ENCODE measurements at regions not wholly inside any gene's neighbourhood (a gene's known extent, or its start where the extent isn't known, plus 50 kb on each side); places are given as distances from the start of the nearest gene placed in this dataset.
"Not testable (repeated sequence)": the region's sequence is repeated elsewhere in the genome, so short reads cannot be mapped to it uniquely, and the experiment has no call there.

DNA sequence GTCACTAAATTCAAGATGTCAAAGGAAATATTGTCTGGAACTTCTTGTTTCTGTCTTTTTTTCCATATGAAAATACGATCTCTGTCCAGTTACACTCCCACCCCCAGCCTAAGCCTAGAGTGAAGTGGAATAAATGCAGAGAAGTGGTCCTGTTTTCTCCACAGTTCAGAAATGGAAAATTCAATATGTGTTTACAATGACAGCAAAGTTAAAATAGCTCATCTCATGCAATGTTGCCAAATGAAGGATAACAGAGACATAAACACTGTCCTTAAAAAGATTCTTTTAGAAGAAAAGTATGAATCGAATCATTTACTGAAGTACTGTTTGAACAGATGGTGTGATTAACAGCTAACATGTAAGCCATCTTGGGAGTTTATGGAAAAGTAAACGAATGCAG lies 160.8 kb upstream of the STK26 start:
- Histone ChIP-seq H3K27ac (no peak overlapping the region), H3K9ac (no peak overlapping the region), H3K4me3 (IDR thresholded peaks at IDR 0.05; ENCODE audit: insufficient read depth, low read depth, low read length) (no peak overlapping the region), H2AFZ (ENCODE audit: low read depth) (no peak overlapping the region), H3K36me3 (ENCODE audit: insufficient read depth) (no peaks in the 10 kb centered on the region), H3K4me2 (no peak overlapping the region), H3K4me1 (ENCODE audit: low read depth, poor library complexity, severe bottlenecking) (no peaks in the 10 kb centered on the region), H3K79me2 (ENCODE audit: insufficient read depth, low read depth) (no peaks in the 10 kb centered on the region), H4K20me1 (ENCODE audit: insufficient read depth) (no peaks in the 10 kb centered on the region), H3K27me3 (ENCODE audit: insufficient read depth, low read depth) (no peaks in the 10 kb centered on the region)
- TF ChIP-seq, protein P1, sequence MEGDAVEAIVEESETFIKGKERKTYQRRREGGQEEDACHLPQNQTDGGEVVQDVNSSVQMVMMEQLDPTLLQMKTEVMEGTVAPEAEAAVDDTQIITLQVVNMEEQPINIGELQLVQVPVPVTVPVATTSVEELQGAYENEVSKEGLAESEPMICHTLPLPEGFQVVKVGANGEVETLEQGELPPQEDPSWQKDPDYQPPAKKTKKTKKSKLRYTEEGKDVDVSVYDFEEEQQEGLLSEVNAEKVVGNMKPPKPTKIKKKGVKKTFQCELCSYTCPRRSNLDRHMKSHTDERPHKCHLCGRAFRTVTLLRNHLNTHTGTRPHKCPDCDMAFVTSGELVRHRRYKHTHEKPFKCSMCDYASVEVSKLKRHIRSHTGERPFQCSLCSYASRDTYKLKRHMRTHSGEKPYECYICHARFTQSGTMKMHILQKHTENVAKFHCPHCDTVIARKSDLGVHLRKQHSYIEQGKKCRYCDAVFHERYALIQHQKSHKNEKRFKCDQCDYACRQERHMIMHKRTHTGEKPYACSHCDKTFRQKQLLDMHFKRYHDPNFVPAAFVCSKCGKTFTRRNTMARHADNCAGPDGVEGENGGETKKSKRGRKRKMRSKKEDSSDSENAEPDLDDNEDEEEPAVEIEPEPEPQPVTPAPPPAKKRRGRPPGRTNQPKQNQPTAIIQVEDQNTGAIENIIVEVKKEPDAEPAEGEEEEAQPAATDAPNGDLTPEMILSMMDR (conservative IDR thresholded peaks at IDR 0.05; ENCODE audit: low read depth, low read length): no peak

DNA sequence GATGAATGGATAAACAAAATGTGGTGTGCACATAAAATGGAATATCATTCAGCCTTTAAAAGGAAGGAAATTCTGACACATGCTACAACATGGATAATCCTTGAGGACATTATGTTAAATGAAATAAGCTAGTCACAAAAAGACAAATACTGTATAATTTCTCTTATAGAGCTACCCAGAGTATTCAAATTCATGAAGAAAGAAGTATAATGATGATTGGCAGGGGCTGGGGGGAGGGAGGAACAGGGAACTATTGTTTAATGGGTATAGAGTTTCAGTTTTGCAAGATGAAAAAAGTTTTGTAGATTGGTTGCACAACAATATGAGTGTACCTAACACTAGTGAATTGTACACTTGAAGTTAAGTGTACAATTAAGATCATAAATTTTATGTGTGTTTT lies 153.9 kb upstream of the STK26 start:
- Histone ChIP-seq H4K20me1 (ENCODE audit: insufficient read depth) (no peaks in the 10 kb centered on the region), H3K4me1 (ENCODE audit: low read depth, poor library complexity, severe bottlenecking) (no peaks in the 10 kb centered on the region), H3K9ac (no peak overlapping the region), H3K36me3 (ENCODE audit: insufficient read depth) (no peaks in the 10 kb centered on the region), H3K27me3 (ENCODE audit: insufficient read depth, low read depth) (no peaks in the 10 kb centered on the region), H3K4me2 (no peak overlapping the region), H3K4me3 (IDR thresholded peaks at IDR 0.05; ENCODE audit: insufficient read depth, low read depth, low read length) (no peak overlapping the region), H2AFZ (ENCODE audit: low read depth) (no peak overlapping the region), H3K79me2 (ENCODE audit: insufficient read depth, low read depth) (no peaks in the 10 kb centered on the region), H3K27ac (no peak overlapping the region)
- TF ChIP-seq, protein P1 (conservative IDR thresholded peaks at IDR 0.05; ENCODE audit: low read depth, low read length): no peak

DNA sequence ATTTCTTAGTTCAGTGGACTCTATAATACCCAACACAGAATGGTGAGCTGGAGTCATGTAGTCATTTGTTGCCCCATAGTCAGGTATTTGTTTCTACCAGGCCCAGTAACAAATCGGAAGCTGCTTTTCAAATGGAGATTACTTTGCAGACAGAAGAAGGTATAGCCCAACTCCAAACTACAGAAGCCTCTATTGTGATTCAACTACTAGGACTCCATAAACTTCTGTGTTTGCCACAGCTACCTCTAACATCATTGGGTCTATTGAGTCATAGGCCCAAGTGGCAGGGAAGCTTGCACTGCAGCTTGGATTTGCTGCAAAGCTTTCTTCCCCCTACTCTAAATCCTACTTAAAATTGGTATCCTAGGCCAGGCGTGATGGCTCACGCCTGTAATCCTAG lies 148.8 kb upstream of the STK26 start:
- H3K4me3 ChIP-seq (IDR thresholded peaks at IDR 0.05; ENCODE audit: insufficient read depth, low read depth, low read length): no peak overlapping the region
- H3K27ac ChIP-seq: no peak overlapping the region
- no peaks in the 10 kb centered on the region for H3K36me3 ChIP-seq (ENCODE audit: insufficient read depth)
- TF ChIP-seq, protein P1 (conservative IDR thresholded peaks at IDR 0.05; ENCODE audit: low read depth, low read length): no peak
- H3K79me2 ChIP-seq (ENCODE audit: insufficient read depth, low read depth): no peaks in the 10 kb centered on the region
- H4K20me1 ChIP-seq (ENCODE audit: insufficient read depth): no peaks in the 10 kb centered on the region
- no peak overlapping the region for H3K4me2 ChIP-seq
- H3K4me1 ChIP-seq (ENCODE audit: low read depth, poor library complexity, severe bottlenecking): no peaks in the 10 kb centered on the region
- H3K9ac ChIP-seq: no peak overlapping the region
- no peaks in the 10 kb centered on the region for H3K27me3 ChIP-seq (ENCODE audit: insufficient read depth, low read depth)
- no peak overlapping the region for H2AFZ ChIP-seq (ENCODE audit: low read depth)

DNA sequence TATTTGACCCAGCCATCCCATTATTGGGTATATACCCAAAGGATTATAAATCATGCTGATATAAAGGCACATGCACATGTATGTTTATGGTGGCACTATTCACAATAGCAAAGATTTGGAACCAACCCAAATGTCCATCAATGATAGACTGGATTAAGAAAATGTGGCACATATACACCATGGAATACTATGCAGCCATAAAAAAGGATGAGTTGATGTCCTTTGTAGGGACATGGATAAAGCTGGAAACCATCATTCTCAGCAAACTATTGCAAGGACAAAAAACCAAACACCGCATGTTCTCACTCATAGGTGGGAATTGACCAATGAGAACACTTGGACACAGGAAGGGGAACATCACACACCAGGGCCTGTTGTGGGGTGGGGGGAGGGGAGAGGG lies 147.3 kb upstream of the STK26 start:
- not testable (repeated sequence) for H3K27me3 ChIP-seq (ENCODE audit: insufficient read depth, low read depth); H3K27ac ChIP-seq; H3K4me3 ChIP-seq (IDR thresholded peaks at IDR 0.05; ENCODE audit: insufficient read depth, low read depth, low read length); H3K4me2 ChIP-seq; H3K79me2 ChIP-seq (ENCODE audit: insufficient read depth, low read depth); H3K4me1 ChIP-seq (ENCODE audit: low read depth, poor library complexity, severe bottlenecking); H3K9ac ChIP-seq; H4K20me1 ChIP-seq (ENCODE audit: insufficient read depth); H3K36me3 ChIP-seq (ENCODE audit: insufficient read depth); H2AFZ ChIP-seq (ENCODE audit: low read depth)

DNA sequence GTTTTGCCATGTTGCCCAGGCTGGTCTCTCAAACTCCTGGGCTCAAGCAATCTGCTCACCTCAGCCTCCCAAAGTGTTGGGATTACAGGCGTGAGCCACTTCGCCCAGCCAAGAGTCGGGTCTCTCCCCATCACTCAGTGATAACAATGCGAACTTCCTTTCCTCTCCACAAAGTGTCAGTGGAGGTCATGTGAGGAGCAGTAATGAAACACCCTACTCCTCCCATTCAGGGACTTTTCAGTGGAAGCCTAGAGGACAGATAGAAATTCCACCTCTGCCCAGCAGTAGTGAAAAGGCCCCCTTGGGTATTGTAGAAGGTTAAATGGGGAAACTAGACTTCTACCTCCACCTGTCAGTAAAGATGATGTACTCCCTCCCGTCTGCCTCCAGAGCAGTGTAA lies 141.9 kb upstream of the STK26 start:
- H3K27ac ChIP-seq: no peak overlapping the region

DNA sequence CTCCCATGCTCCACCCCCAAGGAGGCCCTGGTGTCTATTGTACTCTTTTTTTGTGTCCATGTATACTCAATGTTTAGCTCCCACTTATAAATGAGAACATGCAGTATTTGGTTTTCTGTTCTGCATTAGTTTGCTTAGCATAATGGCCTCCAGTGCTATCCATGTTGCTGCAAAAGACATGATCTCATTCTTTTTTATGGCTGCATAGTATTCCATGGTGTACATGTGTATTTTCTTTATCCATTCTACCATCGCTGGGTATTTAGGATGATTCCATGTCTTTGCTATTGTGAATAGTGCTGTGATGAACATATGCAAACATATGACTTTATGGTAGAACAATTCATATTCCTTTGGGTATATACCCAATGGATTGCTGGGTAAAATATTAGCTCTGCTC lies 138.1 kb upstream of the STK26 start:
- not testable (repeated sequence) for H4K20me1 ChIP-seq (ENCODE audit: insufficient read depth); H3K36me3 ChIP-seq (ENCODE audit: insufficient read depth); H3K4me3 ChIP-seq (IDR thresholded peaks at IDR 0.05; ENCODE audit: insufficient read depth, low read depth, low read length); H2AFZ ChIP-seq (ENCODE audit: low read depth); H3K4me2 ChIP-seq; H3K27ac ChIP-seq; H3K4me1 ChIP-seq (ENCODE audit: low read depth, poor library complexity, severe bottlenecking); H3K79me2 ChIP-seq (ENCODE audit: insufficient read depth, low read depth); H3K9ac ChIP-seq; H3K27me3 ChIP-seq (ENCODE audit: insufficient read depth, low read depth)

More for the DNA sequence above, 141.9 kb upstream of the STK26 start:
- Histone ChIP-seq H3K36me3 (ENCODE audit: insufficient read depth) (no peaks in the 10 kb centered on the region), H4K20me1 (ENCODE audit: insufficient read depth) (no peaks in the 10 kb centered on the region), H3K9ac (no peak overlapping the region), H3K4me3 (IDR thresholded peaks at IDR 0.05; ENCODE audit: insufficient read depth, low read depth, low read length) (no peak overlapping the region), H3K79me2 (ENCODE audit: insufficient read depth, low read depth) (no peaks in the 10 kb centered on the region), H2AFZ (ENCODE audit: low read depth) (no peak overlapping the region), H3K27me3 (ENCODE audit: insufficient read depth, low read depth) (no peaks in the 10 kb centered on the region), H3K4me1 (ENCODE audit: low read depth, poor library complexity, severe bottlenecking) (no peaks in the 10 kb centered on the region), H3K4me2 (no peak overlapping the region)
- TF ChIP-seq, protein P1 (conservative IDR thresholded peaks at IDR 0.05; ENCODE audit: low read depth, low read length): no peak

DNA sequence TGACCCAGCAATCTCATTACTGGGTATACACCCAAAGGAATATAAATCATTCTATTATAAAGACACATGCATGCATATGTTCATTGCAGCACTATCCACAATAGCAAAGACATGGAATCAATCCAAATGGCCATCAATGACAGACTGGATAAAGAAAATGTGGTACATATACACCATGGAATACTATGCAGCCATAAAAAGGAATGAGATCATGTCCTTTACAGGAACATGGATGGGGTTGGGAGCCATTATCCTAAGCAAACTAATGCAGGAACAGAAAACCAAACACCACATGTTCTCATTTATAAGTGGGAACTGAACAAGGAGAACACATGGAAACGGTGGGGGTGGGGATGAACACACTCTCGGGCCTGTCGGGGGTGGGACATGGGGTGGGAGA lies 129.2 kb upstream of the STK26 start:
- H3K9ac ChIP-seq; H3K27me3 ChIP-seq (ENCODE audit: insufficient read depth, low read depth); H3K36me3 ChIP-seq (ENCODE audit: insufficient read depth): not testable (repeated sequence)

More for the DNA sequence above, 129.2 kb upstream of the STK26 start:
- not testable (repeated sequence) for H4K20me1 ChIP-seq (ENCODE audit: insufficient read depth); H2AFZ ChIP-seq (ENCODE audit: low read depth); H3K79me2 ChIP-seq (ENCODE audit: insufficient read depth, low read depth); H3K4me3 ChIP-seq (IDR thresholded peaks at IDR 0.05; ENCODE audit: insufficient read depth, low read depth, low read length); H3K4me2 ChIP-seq; H3K27ac ChIP-seq; H3K4me1 ChIP-seq (ENCODE audit: low read depth, poor library complexity, severe bottlenecking)
